HG03521 (cell line): ENCODE measurements at regions not wholly inside any gene's neighbourhood (a gene's known extent, or its start where the extent isn't known, plus 50 kb on each side); places are given as distances from the start of the nearest gene placed in this dataset.
"Not testable (repeated sequence)": the region's sequence is repeated elsewhere in the genome, so short reads cannot be mapped to it uniquely, and the experiment has no call there.

ENCODE experiments used
- ATAC-seq: cut with Tn5 transposase; IDR thresholded peaks from one replicate; pipeline ENCODE4 v1.9.1; 2021; ENCODE audit warnings: mild to moderate bottlenecking, moderate library complexity; ENCODE audit not compliant: unreplicated experiment

GRCh38 chr5:25405850-25406249 is 761.1 kb upstream of the CDH10 start:
- no peak for ATAC-seq

GRCh38 chr5:25399878-25400480 is 755.2 kb upstream of the CDH10 start:
- ATAC-seq = no peak

GRCh38 chr5:25393957-25394356 is 749.2 kb upstream of the CDH10 start:
- ATAC-seq = no peak

GRCh38 chr5:25393256-25393655 is 748.5 kb upstream of the CDH10 start:
- ATAC-seq = no peak

- ATAC-seq = no peak
Measured at GRCh38 chr5:25387953-25388352, 743.2 kb upstream of the CDH10 start.

- no peak for ATAC-seq
Measured at GRCh38 chr5:25362799-25363198, 718.0 kb upstream of the CDH10 start.

- no peak for ATAC-seq
Measured at GRCh38 chr5:25358919-25359318, 714.1 kb upstream of the CDH10 start.

- no peak for ATAC-seq
Measured at GRCh38 chr5:25357605-25358004, 712.8 kb upstream of the CDH10 start.

GRCh38 chr5:25349746-25350145 is 705.0 kb upstream of the CDH10 start:
- ATAC-seq = no peak

- ATAC-seq = no peak
Measured at GRCh38 chr5:25345240-25345771, 700.5 kb upstream of the CDH10 start.

- ATAC-seq = no peak
Measured at GRCh38 chr5:25339541-25339940, 694.8 kb upstream of the CDH10 start.

GRCh38 chr5:25334350-25334749 is 689.6 kb upstream of the CDH10 start:
- ATAC-seq = no peak

- no peak for ATAC-seq
Measured at GRCh38 chr5:25330721-25331120, 685.9 kb upstream of the CDH10 start.

- no peak for ATAC-seq
Measured at GRCh38 chr5:25327172-25327571, 682.4 kb upstream of the CDH10 start.

GRCh38 chr5:25301836-25302235 is 657.1 kb upstream of the CDH10 start:
- no peak for ATAC-seq

GRCh38 chr5:25295067-25295466 is 650.3 kb upstream of the CDH10 start:
- ATAC-seq = no peak

- ATAC-seq = not testable (repeated sequence)
Measured at GRCh38 chr5:25289766-25290165, 645.0 kb upstream of the CDH10 start.

- ATAC-seq = no peak
Measured at GRCh38 chr5:25286319-25286718, 641.5 kb upstream of the CDH10 start.

GRCh38 chr5:25285136-25285535 is 640.4 kb upstream of the CDH10 start:
- no peak for ATAC-seq

- not testable (repeated sequence) for ATAC-seq
Measured at GRCh38 chr5:25263507-25263906, 618.7 kb upstream of the CDH10 start.

- no peak for ATAC-seq
Measured at GRCh38 chr5:25262221-25262620, 617.4 kb upstream of the CDH10 start.

GRCh38 chr5:25255128-25255527 is 610.4 kb upstream of the CDH10 start:
- ATAC-seq = no peak

GRCh38 chr5:25241981-25242380 is 597.2 kb upstream of the CDH10 start:
- ATAC-seq = no peak
